ENCODE measurements at regions not wholly inside any gene's neighbourhood (a gene's known extent, or its start where the extent isn't known, plus 50 kb on each side); places are given as distances from the start of the nearest gene placed in this dataset.

- Histone ChIP-seq H3K27me3 (ENCODE audit: insufficient read depth, low read depth) (no peaks in the 10 kb centered on the region), H3K4me1 (ENCODE audit: low read depth, poor library complexity, severe bottlenecking) (peaks cover 25% of the 10 kb centered on the region), H3K36me3 (ENCODE audit: insufficient read depth) (no peaks in the 10 kb centered on the region), H3K27ac (peak overlapping the region; percentile 29; the same call in 1 of the 2 replicates), H4K20me1 (ENCODE audit: insufficient read depth) (no peaks in the 10 kb centered on the region), H2AFZ (ENCODE audit: low read depth) (no peak overlapping the region), H3K9ac (no peak overlapping the region), H3K4me3 (IDR thresholded peaks at IDR 0.05; ENCODE audit: insufficient read depth, low read depth, low read length) (no peak overlapping the region), H3K4me2 (peak overlapping the region; percentile 76), H3K79me2 (ENCODE audit: insufficient read depth, low read depth) (no peaks in the 10 kb centered on the region)
- no peak for TF ChIP-seq CTCF (conservative IDR thresholded peaks at IDR 0.05; ENCODE audit: low read depth, low read length)
Observed at GRCh38 chr1:87202922-87203655, 125.6 kb upstream of the LMO4 start.

- Histone ChIP-seq H3K9ac (no peak overlapping the region), H3K4me3 (IDR thresholded peaks at IDR 0.05; ENCODE audit: insufficient read depth, low read depth, low read length) (no peak overlapping the region), H4K20me1 (ENCODE audit: insufficient read depth) (no peaks in the 10 kb centered on the region), H3K4me2 (peak overlapping the region; percentile 76; the same call in 1 of the 2 replicates), H3K4me1 (ENCODE audit: low read depth, poor library complexity, severe bottlenecking) (peaks cover 25% of the 10 kb centered on the region), H3K27me3 (ENCODE audit: insufficient read depth, low read depth) (no peaks in the 10 kb centered on the region), H3K36me3 (ENCODE audit: insufficient read depth) (no peaks in the 10 kb centered on the region), H2AFZ (ENCODE audit: low read depth) (no peak overlapping the region), H3K27ac (no peak overlapping the region), H3K79me2 (ENCODE audit: insufficient read depth, low read depth) (no peaks in the 10 kb centered on the region)
- TF ChIP-seq CTCF (conservative IDR thresholded peaks at IDR 0.05; ENCODE audit: low read depth, low read length) = no peak
Observed at GRCh38 chr1:87203904-87204303, 124.8 kb upstream of the LMO4 start.

GRCh38 chr1:87204441-87204840 lies 124.2 kb upstream of the LMO4 start:
- no peaks in the 10 kb centered on the region for H3K36me3 ChIP-seq (ENCODE audit: insufficient read depth)
- H4K20me1 ChIP-seq (ENCODE audit: insufficient read depth) = no peaks in the 10 kb centered on the region
- no peaks in the 10 kb centered on the region for H3K27me3 ChIP-seq (ENCODE audit: insufficient read depth, low read depth)
- H3K4me1 ChIP-seq (ENCODE audit: low read depth, poor library complexity, severe bottlenecking) = peaks cover 25% of the 10 kb centered on the region
- no peak overlapping the region for H3K9ac ChIP-seq
- H3K4me3 ChIP-seq (IDR thresholded peaks at IDR 0.05; ENCODE audit: insufficient read depth, low read depth, low read length) = no peak overlapping the region
- H3K4me2 ChIP-seq = no peak overlapping the region
- no peak overlapping the region for H2AFZ ChIP-seq (ENCODE audit: low read depth)
- no peak overlapping the region for H3K27ac ChIP-seq
- TF ChIP-seq CTCF (conservative IDR thresholded peaks at IDR 0.05; ENCODE audit: low read depth, low read length) = no peak
- no peaks in the 10 kb centered on the region for H3K79me2 ChIP-seq (ENCODE audit: insufficient read depth, low read depth)

- Histone ChIP-seq H3K9ac (no peak overlapping the region), H2AFZ (ENCODE audit: low read depth) (no peak overlapping the region), H3K27ac (no peak overlapping the region), H4K20me1 (ENCODE audit: insufficient read depth) (no peaks in the 10 kb centered on the region), H3K4me3 (IDR thresholded peaks at IDR 0.05; ENCODE audit: insufficient read depth, low read depth, low read length) (no peak overlapping the region), H3K36me3 (ENCODE audit: insufficient read depth) (no peaks in the 10 kb centered on the region), H3K4me2 (no peak overlapping the region), H3K79me2 (ENCODE audit: insufficient read depth, low read depth) (no peaks in the 10 kb centered on the region), H3K4me1 (ENCODE audit: low read depth, poor library complexity, severe bottlenecking) (peaks cover 25% of the 10 kb centered on the region), H3K27me3 (ENCODE audit: insufficient read depth, low read depth) (no peaks in the 10 kb centered on the region)
- no peak for TF ChIP-seq CTCF (conservative IDR thresholded peaks at IDR 0.05; ENCODE audit: low read depth, low read length)
Observed at GRCh38 chr1:87204921-87205320, 123.8 kb upstream of the LMO4 start.
